GM18868 (cell line): ENCODE measurements at regions not wholly inside any gene's neighbourhood (a gene's known extent, or its start where the extent isn't known, plus 50 kb on each side); places are given as distances from the start of the nearest gene placed in this dataset.
"Not testable (repeated sequence)": the region's sequence is repeated elsewhere in the genome, so short reads cannot be mapped to it uniquely, and the experiment has no call there.

Experiments
- ATAC-seq: cut with Tn5 transposase; IDR thresholded peaks from one replicate; pipeline ENCODE4 v1.9.1; 2021; ENCODE audit warnings: mild to moderate bottlenecking, moderate library complexity; ENCODE audit not compliant: unreplicated experiment

DNA sequence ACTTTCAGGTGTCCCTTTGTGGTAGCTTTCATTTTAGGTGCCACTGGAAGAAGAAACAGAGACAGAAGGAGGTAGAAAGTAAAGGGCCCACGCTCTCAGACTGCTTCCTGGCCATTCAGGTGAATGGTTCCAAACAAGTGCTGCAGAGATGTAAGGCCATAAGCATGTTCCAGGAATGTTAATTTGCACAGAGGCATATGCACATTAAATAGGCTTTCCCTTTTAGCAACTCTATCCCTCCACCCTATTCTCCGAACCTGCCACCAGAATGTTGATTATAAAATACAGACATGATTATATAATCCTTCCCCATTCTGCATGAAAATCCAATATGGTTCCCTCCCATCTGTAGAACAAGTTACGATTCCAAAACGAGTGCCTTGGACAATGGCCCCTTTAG lies 297.2 kb downstream of the C6orf118 start:
- no peak for ATAC-seq

DNA sequence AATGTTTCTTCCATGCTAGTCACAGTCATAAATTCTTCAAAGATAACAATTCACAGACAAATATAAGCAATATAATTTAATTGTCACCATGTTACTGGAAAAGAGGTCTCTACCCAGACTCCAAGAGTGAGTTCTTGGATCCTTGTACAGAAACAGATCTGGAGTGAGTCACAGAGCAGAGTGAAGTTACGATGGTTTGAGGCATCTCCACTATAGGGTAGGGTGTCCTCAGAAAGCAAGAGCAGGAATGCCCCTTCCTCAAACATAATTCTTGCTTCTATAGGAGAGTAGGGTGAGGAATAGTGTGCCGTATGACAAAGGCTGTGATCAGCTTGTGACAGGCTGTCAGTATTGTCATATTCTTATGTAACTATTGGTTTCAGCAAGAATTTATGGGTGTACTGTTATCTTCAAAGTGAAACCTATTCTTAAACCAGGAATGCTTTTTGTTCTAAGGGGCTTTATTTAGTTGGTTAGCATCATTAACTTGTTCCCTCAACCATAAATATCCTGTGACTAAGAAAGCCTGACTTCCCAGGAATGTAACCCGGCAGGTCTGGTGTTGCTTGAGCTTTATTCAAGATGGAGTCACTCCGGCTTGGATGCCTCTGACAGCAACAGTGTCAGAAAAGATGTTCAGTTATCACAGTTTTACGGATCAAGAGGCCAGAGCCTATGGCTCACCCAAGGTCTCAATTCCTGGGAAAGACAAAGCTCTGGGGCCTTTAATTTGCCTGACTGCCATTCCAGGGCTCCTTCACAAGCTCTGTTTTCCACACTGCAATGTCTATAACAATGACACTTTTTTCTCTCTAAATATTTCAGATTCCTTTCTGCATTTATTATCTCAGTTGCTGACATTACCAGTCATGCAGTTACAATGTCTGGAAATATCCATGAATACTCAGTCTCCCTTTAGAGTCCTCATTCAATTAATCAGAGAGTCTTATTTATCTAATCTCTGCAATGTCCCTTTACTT lies 298.6 kb downstream of the C6orf118 start:
- ATAC-seq, result no peak

DNA sequence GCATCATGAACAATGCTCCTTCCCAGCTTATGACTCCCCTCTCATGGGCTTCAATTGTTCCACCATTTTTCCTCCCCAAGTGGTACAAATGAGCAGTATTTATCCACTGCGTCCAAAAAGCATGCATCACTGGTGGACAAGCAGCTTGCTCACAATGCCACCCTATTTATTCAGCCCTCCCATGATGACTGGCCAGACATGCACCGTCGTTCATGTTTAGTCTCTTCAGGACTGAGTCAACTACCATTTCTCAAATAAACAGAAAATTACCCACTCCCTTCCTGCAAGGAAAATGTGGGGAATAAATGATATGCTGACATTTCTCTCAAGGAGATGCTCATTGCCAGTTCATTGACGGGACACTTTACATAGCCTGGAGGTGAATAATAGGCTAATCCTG lies 300.4 kb downstream of the C6orf118 start:
- ATAC-seq, result no peak

DNA sequence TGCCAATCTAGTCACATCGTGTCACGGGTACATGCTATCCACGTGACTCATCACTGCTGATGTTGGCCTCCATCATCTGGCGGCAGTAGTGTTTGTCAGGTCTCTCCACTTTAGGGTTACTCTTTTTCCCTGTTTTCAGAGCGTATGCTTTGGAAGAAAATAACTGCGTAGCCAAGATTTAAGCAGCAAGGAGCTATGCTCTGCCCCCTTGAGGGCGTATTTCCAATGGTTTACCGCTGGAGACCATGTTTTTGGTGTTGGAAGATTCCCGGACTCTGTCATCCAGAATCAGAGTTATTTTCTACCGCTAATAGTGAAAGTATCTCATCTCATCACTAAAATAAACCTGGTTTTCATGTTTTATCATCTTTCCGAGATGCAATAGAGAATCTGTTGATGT lies 306.5 kb downstream of the C6orf118 start:
- no peak for ATAC-seq

DNA sequence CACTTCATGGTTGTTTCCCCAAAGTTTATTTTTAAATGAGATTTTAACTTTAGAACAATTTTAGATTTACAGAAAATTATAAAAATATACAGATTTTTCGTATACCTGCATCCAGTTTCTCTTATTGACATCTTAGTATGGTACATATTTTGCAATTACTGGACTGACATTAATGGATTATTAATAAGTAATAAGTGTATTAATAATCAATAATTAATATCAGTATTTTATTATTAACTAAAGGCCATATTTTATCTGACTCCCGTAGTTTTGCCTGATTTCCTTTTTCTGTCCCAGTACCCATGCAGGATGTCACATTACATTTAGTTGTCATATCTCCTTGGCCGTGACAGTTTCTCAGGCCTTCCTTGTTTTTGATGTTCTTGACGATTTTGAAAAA lies 307.0 kb downstream of the C6orf118 start:
- no peak for ATAC-seq

DNA sequence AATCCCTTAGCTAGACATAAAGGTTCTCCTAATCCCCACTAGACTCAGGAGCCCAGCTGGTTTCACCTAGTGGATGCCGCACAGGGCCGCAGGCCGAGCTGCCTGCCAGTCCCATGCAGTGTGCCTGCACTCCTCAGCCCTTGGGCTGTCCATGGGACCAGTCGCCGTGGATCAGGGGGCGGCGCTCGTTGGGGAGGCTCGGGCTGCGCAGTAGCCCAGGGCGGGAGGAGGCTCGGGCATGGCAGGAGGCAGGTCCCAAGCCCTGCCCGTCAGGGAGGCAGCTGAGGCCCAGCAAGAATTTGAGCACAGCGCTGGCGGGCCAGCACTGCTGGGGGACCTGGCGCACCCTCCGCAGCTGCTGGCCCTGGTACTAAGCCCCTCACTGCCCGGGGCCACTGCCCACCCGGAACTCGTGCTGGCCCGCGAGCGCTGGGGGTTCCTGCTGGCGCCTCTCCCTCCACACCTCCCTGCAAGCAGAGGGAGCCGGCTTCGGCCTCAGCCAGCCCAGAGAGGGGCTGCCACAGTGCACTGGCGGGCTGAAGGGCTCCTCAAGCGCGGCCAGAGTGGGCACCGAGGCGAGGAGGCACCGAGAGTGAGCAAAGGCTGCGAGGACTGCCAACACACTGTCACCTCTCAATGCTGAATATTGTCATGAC lies 307.8 kb downstream of the C6orf118 start:
- ATAC-seq, result no peak

DNA sequence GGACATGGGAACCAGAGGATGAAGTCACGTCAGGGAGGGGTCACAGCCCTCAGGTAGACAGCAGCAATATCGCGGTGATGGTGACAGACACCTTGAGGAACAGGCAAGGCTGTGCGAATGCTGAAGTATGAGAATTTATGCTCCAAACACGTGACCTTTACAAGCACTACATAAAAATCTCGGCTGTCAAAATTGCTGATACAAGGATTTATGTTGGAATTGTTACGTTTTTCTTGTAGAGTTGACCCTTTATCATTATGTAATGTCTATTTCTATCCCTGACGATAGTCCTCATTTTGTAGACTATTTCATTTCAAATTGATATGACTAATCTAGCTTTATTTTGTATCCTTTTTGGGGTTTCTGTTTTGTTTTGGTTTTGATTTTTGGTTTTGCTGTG lies 311.1 kb downstream of the C6orf118 start:
- ATAC-seq, result no peak

DNA sequence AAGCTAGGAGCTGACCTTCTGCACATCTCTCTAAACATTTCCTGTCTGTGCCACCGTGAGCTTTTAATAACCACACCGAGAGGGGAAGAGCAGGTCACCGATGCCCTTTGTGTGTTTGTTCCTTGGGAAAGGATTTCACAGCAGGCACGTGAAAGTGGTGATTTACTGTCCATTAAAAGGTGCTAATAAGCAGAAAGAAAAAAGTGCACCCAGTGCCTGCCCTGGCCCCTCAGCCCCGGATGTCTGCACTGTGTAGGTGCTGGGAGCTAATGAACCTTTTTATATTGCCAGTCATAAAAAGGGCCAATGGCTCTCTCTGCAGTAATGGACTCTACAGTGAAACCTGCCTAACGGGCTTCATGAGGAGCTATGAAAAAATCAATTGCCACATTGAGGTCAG lies 312.6 kb downstream of the C6orf118 start:
- ATAC-seq, result no peak

DNA sequence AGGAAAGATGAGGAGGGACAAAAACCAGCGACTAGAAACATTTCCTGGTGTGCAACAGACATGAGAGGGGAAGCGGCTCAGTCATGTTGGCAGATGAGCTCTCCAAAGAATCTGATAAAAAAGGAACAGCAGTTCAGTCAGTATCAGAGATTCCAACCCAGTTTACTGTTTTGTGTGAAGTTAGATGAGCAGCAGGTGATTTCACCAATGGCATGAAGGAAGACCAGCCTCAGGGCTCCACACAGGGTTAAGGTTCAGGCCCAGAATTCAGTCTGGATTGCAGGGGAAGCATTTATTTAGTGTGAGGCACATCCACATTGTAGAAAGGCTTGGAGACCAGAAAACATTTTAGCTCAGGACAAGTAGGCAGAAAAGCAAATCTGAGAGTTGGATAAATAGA lies 317.8 kb downstream of the C6orf118 start:
- ATAC-seq, result no peak

DNA sequence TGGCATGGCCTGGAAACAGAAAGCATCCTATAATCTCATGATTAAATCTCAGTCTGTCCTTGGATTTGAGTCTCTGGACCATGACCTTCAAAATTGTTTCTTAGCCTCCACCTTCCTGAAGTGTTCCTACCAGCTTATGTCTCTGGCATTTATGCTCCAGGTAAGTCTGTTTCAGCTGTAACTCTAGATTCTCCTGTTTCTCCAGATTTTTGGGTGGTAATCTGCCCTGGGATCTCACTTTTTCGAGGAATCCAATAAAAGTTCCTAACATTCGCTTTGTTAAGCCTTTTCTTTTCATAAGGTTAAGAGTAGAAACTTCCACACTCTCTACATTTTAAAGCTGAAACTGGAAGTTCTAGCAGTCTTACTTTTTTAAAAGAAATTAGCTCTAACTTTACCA lies 318.5 kb downstream of the C6orf118 start:
- no peak for ATAC-seq

DNA sequence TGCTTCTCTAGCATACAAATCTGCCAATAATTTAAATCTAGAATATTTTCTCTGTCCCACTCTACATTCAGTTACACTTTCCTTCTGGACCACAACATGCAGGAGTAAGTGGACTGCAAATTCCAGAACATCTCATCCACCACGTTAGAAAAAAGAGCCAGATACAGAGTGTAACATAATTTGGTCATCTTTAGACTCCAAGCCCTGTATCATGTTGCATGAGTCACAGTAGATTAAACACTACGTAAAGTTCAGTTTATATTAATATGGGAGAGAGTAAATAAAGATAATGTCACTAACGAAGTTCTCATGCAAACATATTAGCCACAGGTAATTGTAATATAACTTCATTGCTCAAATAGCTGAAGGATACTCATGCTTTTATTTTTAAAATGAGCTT lies 327.0 kb downstream of the C6orf118 start:
- no peak for ATAC-seq

DNA sequence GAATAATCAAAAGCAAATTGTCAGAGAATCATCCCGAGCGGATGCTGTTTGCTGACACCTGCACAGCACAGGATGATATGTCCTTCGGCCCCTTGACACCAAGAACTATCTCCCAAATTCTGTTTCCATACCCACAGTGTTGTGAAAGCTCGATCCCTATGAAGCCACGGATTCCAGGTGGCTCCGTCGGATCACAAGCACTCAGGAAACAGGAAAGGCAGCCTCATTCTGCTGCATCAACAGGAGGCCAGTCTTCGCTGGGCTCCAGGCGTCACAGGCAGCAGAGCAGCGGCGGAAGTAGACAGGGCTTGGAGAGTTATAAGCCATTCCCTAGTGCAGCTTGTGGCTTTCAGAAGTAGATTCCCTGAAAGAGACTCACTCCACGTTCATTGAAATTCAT lies 342.3 kb downstream of the C6orf118 start:
- ATAC-seq, result no peak

DNA sequence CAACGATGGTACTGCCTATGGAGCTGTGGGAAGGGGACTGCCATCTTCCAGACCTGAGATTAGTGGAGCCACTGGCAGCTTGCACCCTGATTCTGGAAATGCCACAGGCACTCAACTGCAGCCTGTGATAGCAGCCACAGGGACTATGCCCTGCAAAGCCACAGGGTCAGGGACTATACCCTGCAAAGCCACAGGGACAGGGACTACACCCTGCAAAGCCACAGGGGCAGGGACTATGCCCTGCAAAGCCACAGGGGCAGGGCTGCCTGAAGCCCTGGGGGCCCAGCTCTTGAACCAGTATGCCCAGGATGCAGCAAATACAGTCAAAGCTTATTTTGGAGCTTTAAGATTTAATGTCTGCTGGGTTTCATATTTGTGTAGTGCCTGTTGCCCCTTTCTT lies 346.6 kb downstream of the C6orf118 start:
- no peak for ATAC-seq

DNA sequence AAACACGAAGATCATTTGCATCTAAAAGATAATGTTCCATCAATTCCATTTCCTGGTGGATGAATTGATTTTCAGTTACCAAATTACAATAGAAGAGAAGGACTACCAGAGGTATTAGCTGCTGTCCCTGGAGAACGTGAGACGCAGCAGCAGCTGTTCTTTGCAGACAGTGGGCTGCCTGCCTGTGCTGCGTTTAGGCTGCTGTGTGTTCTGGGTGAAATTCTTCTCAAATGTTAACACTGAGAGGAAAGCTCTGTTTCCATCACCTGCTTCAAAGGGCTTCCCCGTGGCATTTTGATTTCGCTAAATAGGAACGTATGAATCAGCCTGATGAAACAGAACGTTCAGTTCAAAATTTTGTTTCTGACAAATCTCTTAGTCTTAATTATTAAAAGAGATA lies 362.2 kb downstream of the C6orf118 start:
- no peak for ATAC-seq

DNA sequence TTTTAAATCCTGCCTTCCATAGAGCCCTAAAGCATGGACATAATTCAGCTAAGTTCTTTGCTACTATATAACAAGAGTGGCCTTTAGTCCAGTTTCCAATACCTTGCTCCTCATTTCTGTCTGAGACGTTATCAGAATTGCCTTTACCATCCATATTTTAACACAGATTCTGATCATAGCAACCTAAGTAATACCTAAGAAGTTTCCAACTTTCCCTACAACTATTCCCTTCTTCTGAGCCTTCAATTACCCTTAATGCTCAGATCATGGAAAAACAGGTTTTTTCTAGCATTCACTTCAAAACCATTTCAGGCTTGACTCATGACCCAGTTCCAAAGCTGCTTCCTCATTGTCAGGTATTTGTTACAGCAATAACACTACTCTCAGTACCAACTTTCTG lies 367.1 kb downstream of the C6orf118 start:
- ATAC-seq, result no peak

DNA sequence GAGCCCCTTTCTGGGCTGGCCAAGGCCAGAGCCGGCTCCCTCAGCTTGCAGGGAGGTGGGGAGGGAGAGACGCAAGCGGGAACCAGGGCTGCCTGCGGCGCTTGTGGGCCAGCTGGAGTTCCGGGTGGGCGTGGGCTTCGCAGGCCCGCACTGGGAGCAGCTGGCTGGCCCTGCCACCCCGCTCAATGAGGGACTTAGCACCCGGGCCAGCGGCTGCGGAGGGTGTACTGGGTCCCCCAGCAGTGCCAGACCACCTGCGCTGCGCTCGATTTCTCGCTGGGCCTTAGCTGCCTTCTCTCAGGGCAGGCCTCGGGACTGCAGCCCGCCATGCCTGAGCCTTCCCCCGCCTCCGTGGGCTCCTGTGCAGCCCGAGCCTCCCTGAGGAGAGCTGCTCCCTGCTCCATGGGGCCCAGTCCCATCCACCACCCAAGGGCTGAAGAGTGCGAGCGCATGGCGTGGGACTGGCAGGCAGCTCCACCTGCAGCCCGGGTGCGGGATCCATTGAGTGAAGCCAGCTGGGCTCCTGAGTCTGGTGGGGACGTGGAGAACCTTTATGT lies 376.1 kb downstream of the C6orf118 start:
- ATAC-seq, result not testable (repeated sequence)

DNA sequence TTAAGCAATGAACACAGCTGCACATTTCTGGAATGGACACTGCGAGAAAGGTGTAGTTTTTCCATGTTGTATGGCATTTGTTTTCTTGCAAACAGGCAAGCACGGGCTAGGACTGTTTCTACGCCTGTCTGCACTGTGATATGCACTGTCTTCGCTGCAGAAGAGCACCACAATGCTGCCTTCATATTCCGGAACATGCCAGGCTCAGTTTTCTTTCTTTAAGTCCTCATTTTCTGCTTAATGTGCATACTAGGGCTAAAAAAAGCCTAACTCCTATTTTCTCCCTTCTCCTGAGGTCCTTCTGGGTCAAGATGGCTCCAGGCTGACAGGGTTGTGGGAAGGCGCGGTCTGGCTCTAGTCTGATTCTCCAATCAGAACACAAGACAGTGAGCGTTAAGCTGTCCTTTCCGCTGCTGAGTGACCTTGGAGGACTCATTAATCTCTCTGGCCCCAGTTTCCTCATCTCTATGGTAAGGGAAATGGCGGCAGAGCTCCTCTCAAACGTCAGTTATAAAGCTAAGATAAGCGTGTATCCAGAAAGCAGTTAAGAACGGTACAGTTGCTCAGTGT lies 379.9 kb downstream of the C6orf118 start:
- ATAC-seq, result no peak

DNA sequence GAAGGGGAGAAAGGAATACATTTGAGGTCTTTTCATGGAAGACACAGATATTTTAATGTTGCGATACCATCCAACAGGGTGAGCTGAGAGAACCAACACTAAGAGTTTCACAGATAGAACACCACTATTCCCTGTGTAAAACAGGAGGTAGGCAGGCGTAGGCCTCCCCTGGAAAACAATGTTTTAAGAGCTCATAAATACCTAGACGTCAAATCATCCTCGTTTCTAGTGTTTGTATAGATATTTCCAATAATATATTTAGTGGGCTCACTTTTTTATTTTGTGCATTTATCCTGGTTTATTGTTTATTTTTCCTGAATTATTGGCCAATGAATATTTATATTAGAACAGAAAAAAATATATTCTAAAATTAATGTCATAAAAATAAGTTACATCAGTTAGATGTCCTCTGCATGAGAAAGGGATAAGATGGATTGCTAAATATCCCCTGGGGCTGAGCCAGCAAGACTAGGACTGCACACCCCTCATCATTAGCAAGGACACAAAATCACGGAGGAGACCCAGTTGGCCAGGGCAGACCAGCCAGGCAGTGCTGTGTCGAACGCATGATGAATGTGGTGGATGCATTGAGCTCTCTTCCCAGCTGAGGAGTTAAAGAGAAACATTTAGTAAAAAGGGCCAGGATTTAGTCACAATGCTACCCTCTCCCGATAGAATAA lies 380.5 kb downstream of the C6orf118 start:
- no peak for ATAC-seq

DNA sequence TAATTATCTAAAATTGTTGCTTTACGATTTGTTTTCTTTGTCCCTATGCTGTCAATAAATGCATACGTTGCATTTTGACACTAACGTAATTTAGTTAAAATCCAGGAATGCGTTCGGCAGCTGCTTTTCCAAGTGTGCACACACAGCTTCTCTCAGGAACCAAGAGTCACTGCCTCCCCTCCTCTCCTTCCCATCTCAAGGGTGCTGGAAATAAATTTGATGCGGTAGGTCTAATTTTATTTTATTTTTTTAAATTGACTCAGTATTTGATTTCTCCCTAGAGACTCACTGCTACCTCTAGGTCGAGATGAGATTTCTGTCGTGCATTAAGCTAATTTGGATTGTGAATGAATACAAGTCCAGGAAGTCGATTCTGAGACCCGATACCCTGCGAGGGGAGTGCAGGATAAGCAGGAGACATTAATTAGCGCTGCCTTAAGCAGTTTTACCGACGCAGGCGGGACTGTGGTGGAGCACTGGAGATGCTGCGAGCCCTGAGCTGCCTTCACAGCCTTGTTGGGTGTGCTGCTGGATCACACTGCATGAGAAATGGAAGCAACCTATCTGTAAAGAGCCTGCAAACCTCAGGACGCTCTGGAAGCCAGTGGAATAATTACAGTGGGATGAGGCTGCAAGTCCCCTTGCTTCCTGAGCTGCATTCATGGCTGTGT lies 381.2 kb downstream of the C6orf118 start:
- no peak for ATAC-seq

DNA sequence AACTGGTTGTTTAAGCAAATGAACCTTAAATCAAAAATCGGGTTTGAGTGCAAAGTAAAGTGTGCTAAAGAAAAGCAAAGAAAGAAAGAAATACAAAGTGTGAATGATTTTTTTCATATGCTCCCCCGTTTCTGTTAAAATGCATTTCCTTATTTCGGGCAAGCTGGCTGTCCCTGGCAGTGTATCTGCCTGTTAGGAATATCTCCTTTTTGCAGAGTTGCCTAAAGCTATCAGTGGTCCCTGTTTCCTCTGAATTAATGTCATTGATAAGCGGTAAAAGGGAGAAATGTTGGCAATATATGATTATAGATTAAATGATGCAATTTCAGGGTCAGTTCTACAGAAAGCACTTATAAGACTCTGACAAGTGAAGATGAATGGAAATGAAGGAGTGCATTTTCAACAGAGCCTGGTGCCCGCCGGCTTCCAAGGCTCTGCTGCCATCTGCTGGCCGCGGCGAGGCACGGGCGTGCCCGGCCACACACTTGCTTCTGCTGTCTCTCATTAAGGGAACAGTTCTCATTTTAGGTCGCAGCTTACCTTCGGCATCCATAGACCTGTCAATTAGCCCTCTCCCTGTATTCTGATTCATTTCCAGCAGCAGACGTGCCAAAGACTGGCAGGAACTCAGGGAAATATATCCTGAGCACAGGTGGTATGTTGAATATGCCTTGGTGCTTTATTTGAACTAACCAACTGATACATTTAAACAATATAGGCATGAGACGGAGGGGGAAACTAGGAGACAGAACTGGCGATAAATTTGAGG lies 381.9 kb downstream of the C6orf118 start:
- peak; percentile 96 for ATAC-seq
